ENCODE measurements at regions not wholly inside any gene's neighbourhood (a gene's known extent, or its start where the extent isn't known, plus 50 kb on each side); places are given as distances from the start of the nearest gene placed in this dataset.

DNA sequence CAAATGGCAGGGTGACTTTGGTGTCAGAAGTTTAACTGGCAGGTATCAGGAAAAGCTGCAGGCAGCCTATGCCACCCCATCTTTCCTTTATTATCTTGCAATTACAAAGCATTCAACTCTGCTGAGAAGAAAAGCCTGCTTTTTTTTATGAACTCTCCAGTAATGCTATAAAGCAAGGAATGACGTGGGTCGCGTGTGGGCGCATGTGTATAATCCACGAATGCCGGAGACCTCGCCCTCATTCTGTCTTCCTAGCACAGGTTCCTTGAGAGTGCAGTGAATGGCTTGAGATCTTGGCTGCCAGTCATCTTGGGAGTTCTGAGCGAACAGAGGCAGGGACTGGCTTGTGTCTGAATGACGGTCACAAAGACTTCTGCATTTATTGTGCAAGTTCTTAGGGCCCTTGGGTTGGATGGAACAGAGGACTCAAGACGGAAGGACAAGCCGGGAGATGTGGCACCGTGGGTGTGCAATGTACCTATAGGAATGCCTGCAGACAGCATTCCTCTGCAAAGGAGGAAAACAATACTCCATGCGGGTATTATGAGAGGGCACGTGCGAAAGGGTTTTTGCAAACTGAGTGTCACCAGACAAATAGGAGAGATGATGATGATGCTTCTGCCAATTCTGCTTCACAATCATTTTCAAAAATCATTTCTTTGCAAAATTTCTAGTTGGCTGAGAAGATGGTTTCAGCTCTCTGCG, 96.1 kb upstream of the ELAC2 start:
- Histone ChIP-seq H3K9me3 (no peaks in the 10 kb centered on the region), H3K27ac (no peak overlapping the region), H3K36me3 (no peaks in the 10 kb centered on the region), H3K4me3 (no peak overlapping the region), H3K4me1 (peaks cover 0 to 5% (median 0%) of the 10 kb centered on the region in 3 donors), H3K27me3 (peaks cover 0 to 38% (median 0%) of the 10 kb centered on the region in 4 donors)
- WGBS, 2 donors: 48 to 50% methylated on average over 16 of the region's 16 CpGs
- DNase-seq: no peak
- TF ChIP-seq POLR2A (IDR thresholded peaks at IDR 0.05): no peak
- TF ChIP-seq, protein P1, sequence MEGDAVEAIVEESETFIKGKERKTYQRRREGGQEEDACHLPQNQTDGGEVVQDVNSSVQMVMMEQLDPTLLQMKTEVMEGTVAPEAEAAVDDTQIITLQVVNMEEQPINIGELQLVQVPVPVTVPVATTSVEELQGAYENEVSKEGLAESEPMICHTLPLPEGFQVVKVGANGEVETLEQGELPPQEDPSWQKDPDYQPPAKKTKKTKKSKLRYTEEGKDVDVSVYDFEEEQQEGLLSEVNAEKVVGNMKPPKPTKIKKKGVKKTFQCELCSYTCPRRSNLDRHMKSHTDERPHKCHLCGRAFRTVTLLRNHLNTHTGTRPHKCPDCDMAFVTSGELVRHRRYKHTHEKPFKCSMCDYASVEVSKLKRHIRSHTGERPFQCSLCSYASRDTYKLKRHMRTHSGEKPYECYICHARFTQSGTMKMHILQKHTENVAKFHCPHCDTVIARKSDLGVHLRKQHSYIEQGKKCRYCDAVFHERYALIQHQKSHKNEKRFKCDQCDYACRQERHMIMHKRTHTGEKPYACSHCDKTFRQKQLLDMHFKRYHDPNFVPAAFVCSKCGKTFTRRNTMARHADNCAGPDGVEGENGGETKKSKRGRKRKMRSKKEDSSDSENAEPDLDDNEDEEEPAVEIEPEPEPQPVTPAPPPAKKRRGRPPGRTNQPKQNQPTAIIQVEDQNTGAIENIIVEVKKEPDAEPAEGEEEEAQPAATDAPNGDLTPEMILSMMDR (IDR thresholded peaks at IDR 0.05): no peak
- intact Hi-C loops (cut with DNase I): no loop called here

DNA sequence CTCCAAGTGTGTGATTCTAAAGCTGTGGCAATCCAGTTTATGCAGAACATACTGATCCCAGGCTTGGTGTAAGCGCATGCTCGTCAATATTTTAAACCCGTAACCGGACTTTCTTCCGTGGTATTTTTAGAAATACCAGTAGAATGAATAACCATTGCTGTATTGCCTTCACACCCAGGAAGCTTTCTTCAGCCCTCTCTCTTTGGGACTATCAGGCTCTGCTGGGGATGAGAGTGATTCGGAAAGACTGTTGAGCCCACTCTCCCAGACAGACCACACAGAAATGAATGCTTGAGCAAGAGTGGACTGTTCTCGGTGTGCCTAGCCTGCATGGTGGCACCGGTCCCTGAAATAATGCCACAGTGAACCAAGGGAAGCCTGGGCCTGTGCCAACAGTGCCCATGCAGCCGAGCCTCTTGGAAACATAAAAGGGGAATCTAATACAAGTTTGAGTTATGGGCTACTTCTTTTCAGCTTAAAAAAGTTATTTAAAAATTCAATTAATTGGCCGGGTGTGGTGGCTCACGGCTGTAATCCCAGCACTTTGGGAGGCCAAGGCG, 89.9 kb upstream of the ELAC2 start:
- H3K27me3 ChIP-seq: peaks cover 0 to 17% (median 0%) of the 10 kb centered on the region in 4 donors
- no peaks in the 10 kb centered on the region for H3K9me3 ChIP-seq
- WGBS, 2 donors: 85 to 88% methylated on average over 10 to 12 of the region's 12 CpGs
- no peaks in the 10 kb centered on the region for H3K36me3 ChIP-seq
- intact Hi-C loops (cut with DNase I): no loop called here
- TF ChIP-seq, protein P1 (IDR thresholded peaks at IDR 0.05): no peak
- no peak for TF ChIP-seq POLR2A (IDR thresholded peaks at IDR 0.05)
- no peaks in the 10 kb centered on the region for H3K4me1 ChIP-seq
- DNase-seq: no peak
- no peak overlapping the region for H3K4me3 ChIP-seq
- no peak overlapping the region for H3K27ac ChIP-seq

DNA sequence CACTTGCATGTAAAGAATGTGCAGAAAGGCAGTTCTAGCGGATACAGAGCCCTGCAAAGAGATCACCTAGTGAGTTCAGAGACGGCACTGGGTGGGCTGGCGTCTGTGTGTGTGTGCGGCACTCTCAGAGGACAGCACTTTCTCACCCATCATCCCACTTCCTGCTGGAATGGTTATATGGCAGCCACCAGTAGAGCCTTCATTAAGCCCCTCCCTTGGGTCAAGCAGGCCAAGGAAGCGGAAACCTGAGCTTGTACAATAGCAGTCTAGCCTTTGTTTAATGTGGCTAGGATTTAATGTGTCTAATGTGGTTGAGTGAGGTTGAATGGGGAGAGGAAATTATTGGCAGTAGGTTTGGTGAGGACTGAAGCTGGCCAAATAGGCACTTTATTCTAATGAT, 88.3 kb upstream of the ELAC2 start:
- Histone ChIP-seq H3K36me3 (no peaks in the 10 kb centered on the region), H3K9me3 (no peaks in the 10 kb centered on the region), H3K27ac (no peak overlapping the region), H3K4me1 (no peaks in the 10 kb centered on the region), H3K4me3 (no peak overlapping the region), H3K27me3 (peaks cover 0 to 2% (median 0%) of the 10 kb centered on the region in 4 donors)
- no peak for DNase-seq
- intact Hi-C loops (cut with DNase I): no loop called here
- WGBS, 2 donors: 72 to 74% methylated on average over 3 to 5 of the region's 5 CpGs
- TF ChIP-seq, protein P1 (IDR thresholded peaks at IDR 0.05): no peak
- no peak for TF ChIP-seq POLR2A (IDR thresholded peaks at IDR 0.05)

DNA sequence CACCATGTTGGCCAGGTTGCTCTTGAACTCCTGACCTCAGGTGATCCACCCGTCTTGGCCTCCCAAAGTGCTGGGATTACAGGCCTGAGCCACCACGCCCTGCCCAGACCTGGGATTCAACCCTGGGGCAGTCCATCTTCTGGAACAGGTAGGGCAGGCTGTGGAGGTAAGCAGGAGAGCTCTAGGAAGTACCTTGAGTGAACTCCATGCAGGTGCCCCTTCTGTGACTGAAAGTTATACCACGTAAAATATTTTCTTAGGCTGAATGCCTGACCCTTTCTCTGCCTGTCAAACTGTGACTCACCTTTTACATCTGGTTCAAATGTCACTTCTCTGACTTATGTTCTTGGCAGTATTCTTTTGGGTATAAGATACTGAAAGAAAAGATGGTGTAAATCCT, 86.7 kb upstream of the ELAC2 start:
- Histone ChIP-seq H3K4me1 (no peaks in the 10 kb centered on the region), H3K27me3 (no peaks in the 10 kb centered on the region), H3K36me3 (no peaks in the 10 kb centered on the region), H3K27ac (no peak overlapping the region), H3K9me3 (no peaks in the 10 kb centered on the region), H3K4me3 (no peak overlapping the region)
- intact Hi-C loops (cut with DNase I): no loop called here
- no peak for DNase-seq
- no peak for TF ChIP-seq POLR2A (IDR thresholded peaks at IDR 0.05)
- TF ChIP-seq, protein P1 (IDR thresholded peaks at IDR 0.05): no peak
- 55 to 64% methylated on average over 3 of the region's 3 CpGs for whole genome bisulfite sequencing, 2 donors

DNA sequence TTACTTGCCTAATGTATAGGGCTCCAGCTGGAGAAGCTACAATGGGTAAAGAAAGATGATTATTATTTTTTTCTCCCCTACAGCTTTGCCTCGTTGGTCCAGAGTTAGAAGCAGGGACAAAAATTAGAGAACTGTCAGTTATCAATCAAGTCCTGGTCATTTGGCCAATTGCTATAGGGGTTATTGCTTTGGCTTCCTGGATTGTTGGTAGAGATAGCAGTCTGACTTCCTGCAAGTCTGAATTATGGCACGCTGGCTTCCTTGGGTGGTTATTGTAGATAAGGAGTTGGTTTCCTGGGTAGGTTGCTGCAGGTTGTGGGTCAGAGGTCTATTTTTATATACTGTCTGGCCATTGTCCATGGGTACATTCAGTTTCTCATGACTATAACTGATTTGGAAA, 84.7 kb upstream of the ELAC2 start:
- H3K9me3 ChIP-seq: no peaks in the 10 kb centered on the region
- no peak overlapping the region for H3K4me3 ChIP-seq
- no peak overlapping the region for H3K27ac ChIP-seq
- no peaks in the 10 kb centered on the region for H3K36me3 ChIP-seq
- DNase-seq: no peak
- no peaks in the 10 kb centered on the region for H3K4me1 ChIP-seq
- no peaks in the 10 kb centered on the region for H3K27me3 ChIP-seq
- intact Hi-C loops (cut with DNase I): no loop called here
- TF ChIP-seq, protein P1 (IDR thresholded peaks at IDR 0.05): no peak
- no peak for TF ChIP-seq POLR2A (IDR thresholded peaks at IDR 0.05)
- 31 to 36% methylated on average over 2 of the region's 2 CpGs for WGBS, 2 donors

Data from esophagus squamous epithelium (tissue), 5 donors.